AG04449 (cell line): ENCODE measurements at regions not wholly inside any gene's neighbourhood (a gene's known extent, or its start where the extent isn't known, plus 50 kb on each side); places are given as distances from the start of the nearest gene placed in this dataset.
"Not testable (repeated sequence)": the region's sequence is repeated elsewhere in the genome, so short reads cannot be mapped to it uniquely, and the experiment has no call there.

ENCODE experiments used
- CTCF ChIA-PET: fragments of 350-600 bp; formaldehyde crosslinking; extraction: SDS; loops from one replicate; lab custom pipeline; 2021; ENCODE audit warnings: antibody characterized with exemption; lab: Yijun Ruan, JAX
- POLR2A ChIA-PET: fragments of 400-600, 350-600 bp; formaldehyde crosslinking; extraction: SDS; loops from one replicate; lab custom pipeline; 2020; ENCODE audit warnings: antibody characterized with exemption, inconsistent platforms; lab: Yijun Ruan, JAX
- DNase-seq: peaks from one replicate; pipeline ENCODE4 v3.0.0-alpha.2; 2010; ENCODE audit warnings: low read depth, low spot score
- H3K4me3 ChIP-seq: 2 replicates; pipeline ENCODE4 v1.5.1; 2011; ENCODE audit warnings: low read depth, mild to moderate bottlenecking, control low read depth, low read length
- CTCF ChIP-seq: IDR thresholded peaks from one replicate; pipeline ENCODE4 v1.5.1; 2011; ENCODE audit warnings: mild to moderate bottlenecking, moderate library complexity, low read length, control low read depth, inconsistent platforms; ENCODE audit not compliant: insufficient read depth; ENCODE audit errors: missing control alignments

DNA sequence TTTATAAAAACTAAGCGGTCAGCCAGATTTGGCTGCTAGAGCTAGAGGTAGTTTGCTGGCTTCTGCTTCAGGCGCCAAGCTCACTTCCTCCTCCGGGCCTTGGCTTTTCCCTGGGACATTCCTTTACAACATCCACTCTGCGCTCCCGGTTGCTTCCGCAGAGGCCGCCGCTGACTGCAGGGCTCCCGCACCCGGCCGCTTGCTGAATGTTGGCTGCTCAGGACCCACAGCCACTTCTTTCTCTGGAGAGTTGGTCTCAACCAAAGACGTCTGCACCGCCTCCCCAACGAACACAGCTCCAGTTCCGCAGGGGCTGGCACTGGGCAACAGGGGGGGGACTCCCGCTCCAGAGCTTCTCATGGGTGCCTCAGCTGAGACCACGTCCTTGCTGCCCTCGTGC is 282.8 kb downstream of the TFAP2C start:
- H3K4me3 ChIP-seq: no peak overlapping the region
- DNase-seq: no peak
- TF ChIP-seq CTCF: no peak
- ChIA-PET CTCF (no interaction called here), POLR2A (no interaction called here)

- DNase-seq: no peak
- no peak for TF ChIP-seq CTCF
Measured at GRCh38 chr20:56914532-56914931, 285.4 kb downstream of the TFAP2C start.

GRCh38 chr20:56916345-56916622 is 287.2 kb downstream of the TFAP2C start:
- ChIA-PET POLR2A (no interaction called here), CTCF (no interaction called here)
- DNase-seq: no peak
- no peak for TF ChIP-seq CTCF
- H3K4me3 ChIP-seq: no peak overlapping the region

More at GRCh38 chr20:56914532-56914931, 285.4 kb downstream of the TFAP2C start:
- no peak overlapping the region for H3K4me3 ChIP-seq
- ChIA-PET CTCF (no interaction called here), POLR2A (no interaction called here)

- POLR2A ChIA-PET, H3K4me3 ChIP-seq, CTCF ChIA-PET, DNase-seq: not testable (repeated sequence)
Measured at GRCh38 chr20:56920041-56920440, 290.9 kb downstream of the TFAP2C start.

DNA sequence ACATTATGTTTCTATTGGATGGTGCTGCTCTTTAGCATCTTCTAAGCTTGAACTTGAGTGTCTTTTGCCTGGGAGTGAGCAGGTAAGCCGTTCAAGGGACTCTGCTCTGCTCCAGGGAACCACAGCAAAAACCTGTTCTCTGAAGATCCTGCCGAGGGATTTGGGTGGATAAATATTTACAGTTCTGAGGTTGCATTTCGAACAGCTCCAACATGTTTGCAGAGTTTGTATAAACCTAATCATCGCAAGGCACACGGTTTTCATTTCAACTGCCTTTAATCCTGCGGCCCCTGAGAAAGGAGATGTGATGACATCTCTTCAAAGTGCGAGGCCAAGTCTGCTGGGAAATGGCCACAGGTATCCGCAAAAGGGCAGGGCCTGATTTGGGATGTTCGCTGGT is 293.4 kb downstream of the TFAP2C start:
- CTCF ChIA-PET: no interaction called here
- no peak for DNase-seq
- POLR2A ChIA-PET: no interaction called here
- TF ChIP-seq CTCF: no peak
- H3K4me3 ChIP-seq: no peak overlapping the region

DNA sequence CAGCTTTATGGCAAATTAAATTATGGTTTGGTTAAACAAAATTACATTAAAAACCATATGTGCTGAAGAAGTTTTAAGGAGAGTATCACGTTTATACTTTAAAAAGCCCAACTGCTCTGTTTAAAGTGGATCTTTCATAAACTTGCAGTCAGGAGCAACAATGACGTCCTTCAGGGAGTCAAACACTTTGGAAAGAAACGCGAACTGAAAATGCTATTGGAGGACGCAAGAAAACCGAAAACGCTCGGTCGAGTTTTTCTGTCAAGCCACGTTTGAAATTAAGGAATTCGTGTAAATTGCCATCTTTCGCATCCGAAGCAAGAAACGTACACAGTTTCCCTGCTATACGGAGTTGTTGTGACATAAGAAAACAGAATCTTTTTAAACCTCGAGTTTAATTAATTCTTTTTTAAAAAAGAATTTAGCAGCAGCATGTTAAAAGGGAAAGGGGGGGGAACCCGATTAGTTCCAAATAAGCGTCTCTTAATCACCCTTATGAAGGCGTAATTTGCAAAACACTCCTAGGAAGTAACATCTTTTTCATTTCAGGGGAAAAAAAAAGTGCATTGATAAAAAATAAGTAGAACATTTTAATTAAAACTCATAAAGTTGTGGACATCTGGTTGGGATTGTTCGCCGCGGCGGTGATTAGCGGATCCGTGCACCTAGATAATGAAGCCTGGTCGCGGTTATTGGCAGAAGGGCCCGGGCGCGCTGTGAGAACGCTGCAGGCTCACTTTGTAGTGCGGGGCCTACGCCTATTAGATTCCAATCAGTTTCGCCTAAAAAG is 295.4 kb downstream of the TFAP2C start:
- no peak for DNase-seq
- no peak for TF ChIP-seq CTCF
- POLR2A ChIA-PET: no interaction called here
- no peak overlapping the region for H3K4me3 ChIP-seq
- CTCF ChIA-PET: no interaction called here
